HG03103 (cell line): ENCODE measurements at regions not wholly inside any gene's neighbourhood (a gene's known extent, or its start where the extent isn't known, plus 50 kb on each side); places are given as distances from the start of the nearest gene placed in this dataset.
"Not testable (repeated sequence)": the region's sequence is repeated elsewhere in the genome, so short reads cannot be mapped to it uniquely, and the experiment has no call there.

ENCODE experiments used
- ATAC-seq: cut with Tn5 transposase; IDR thresholded peaks from one replicate; pipeline ENCODE4 v1.9.1; 2021; ENCODE audit warnings: low read depth; ENCODE audit not compliant: unreplicated experiment

GRCh38 chr5:63230754-63231153 is 652.1 kb downstream of the LRRC70 start:
- no peak for ATAC-seq

GRCh38 chr5:63228154-63228553 is 649.5 kb downstream of the LRRC70 start:
- ATAC-seq: no peak

GRCh38 chr5:63220244-63220643 is 641.6 kb downstream of the LRRC70 start:
- ATAC-seq: no peak

GRCh38 chr5:63217422-63217821 is 638.8 kb downstream of the LRRC70 start:
- no peak for ATAC-seq

- ATAC-seq: no peak
Observed at GRCh38 chr5:63213256-63213655, 634.6 kb downstream of the LRRC70 start.

GRCh38 chr5:63211448-63212132 is 633.0 kb downstream of the LRRC70 start:
- ATAC-seq: no peak

GRCh38 chr5:63205976-63206375 is 627.4 kb downstream of the LRRC70 start:
- no peak for ATAC-seq

- no peak for ATAC-seq
Observed at GRCh38 chr5:63201738-63202137, 623.1 kb downstream of the LRRC70 start.

- ATAC-seq: no peak
Observed at GRCh38 chr5:63194126-63194525, 615.5 kb downstream of the LRRC70 start.

GRCh38 chr5:63180190-63180589 is 601.6 kb downstream of the LRRC70 start:
- not testable (repeated sequence) for ATAC-seq

GRCh38 chr5:63175850-63176249 is 597.2 kb downstream of the LRRC70 start:
- ATAC-seq: no peak

GRCh38 chr5:63170486-63170885 is 591.9 kb downstream of the LRRC70 start:
- no peak for ATAC-seq

GRCh38 chr5:63164838-63165535 is 586.4 kb downstream of the LRRC70 start:
- no peak for ATAC-seq

- ATAC-seq: no peak
Observed at GRCh38 chr5:63164339-63164738, 585.7 kb downstream of the LRRC70 start.

- ATAC-seq: no peak
Observed at GRCh38 chr5:63155310-63155631, 576.7 kb downstream of the LRRC70 start.

- ATAC-seq: no peak
Observed at GRCh38 chr5:63154476-63155309, 576.1 kb downstream of the LRRC70 start.

GRCh38 chr5:63152871-63153270 is 574.3 kb downstream of the LRRC70 start:
- no peak for ATAC-seq

GRCh38 chr5:63145167-63145566 is 566.5 kb downstream of the LRRC70 start:
- no peak for ATAC-seq

GRCh38 chr5:63141591-63141990 is 563.0 kb downstream of the LRRC70 start:
- no peak for ATAC-seq

GRCh38 chr5:63135291-63135690 is 556.7 kb downstream of the LRRC70 start:
- no peak for ATAC-seq

- no peak for ATAC-seq
Observed at GRCh38 chr5:63131626-63132285, 553.1 kb downstream of the LRRC70 start.
